ENCODE measurements at regions not wholly inside any gene's neighbourhood (a gene's known extent, or its start where the extent isn't known, plus 50 kb on each side); places are given as distances from the start of the nearest gene placed in this dataset.
"Not testable (repeated sequence)": the region's sequence is repeated elsewhere in the genome, so short reads cannot be mapped to it uniquely, and the experiment has no call there.

- ATAC-seq (no peak), DNase-seq (ENCODE audit: low spot score in 2 of 2) (no peak)
- Mint-ChIP-seq H3K4me3 (no peak overlapping the region), H3K27ac (no peak overlapping the region), H3K9me3 (peaks cover 4% of the 10 kb centered on the region), H3K4me1 (no peaks in the 10 kb centered on the region), H3K36me3 (no peaks in the 10 kb centered on the region)
Observed at GRCh38 chr15:66982250-66982649, 83.2 kb upstream of the SMAD3 start.

- H3K9me3 Mint-ChIP-seq, result peaks cover 4% of the 10 kb centered on the region
- no peaks in the 10 kb centered on the region for H3K4me1 Mint-ChIP-seq
- no peak overlapping the region for H3K4me3 Mint-ChIP-seq
- no peak for ATAC-seq
- H3K27ac Mint-ChIP-seq, result no peak overlapping the region
- DNase-seq (ENCODE audit: low spot score in 2 of 2), result no peak
- no peaks in the 10 kb centered on the region for H3K36me3 Mint-ChIP-seq
Observed at GRCh38 chr15:66982816-66983215, 82.6 kb upstream of the SMAD3 start.

GRCh38 chr15:66985653-66986052 is 79.7 kb upstream of the SMAD3 start:
- no peak for DNase-seq (ENCODE audit: low spot score in 2 of 2)
- Mint-ChIP-seq H3K9me3 (peaks cover 4% of the 10 kb centered on the region), H3K36me3 (no peaks in the 10 kb centered on the region), H3K27ac (no peak overlapping the region), H3K4me3 (no peak overlapping the region), H3K4me1 (no peaks in the 10 kb centered on the region)
- no peak for ATAC-seq

- no peak for ATAC-seq
- H3K9me3 Mint-ChIP-seq, result peaks cover 4% of the 10 kb centered on the region
Observed at GRCh38 chr15:66986951-66987350, 78.5 kb upstream of the SMAD3 start.

GRCh38 chr15:66993090-66993489 is 72.3 kb upstream of the SMAD3 start:
- no peak overlapping the region for H3K27ac Mint-ChIP-seq
- H3K4me3 Mint-ChIP-seq, result no peak overlapping the region
- no peak for ATAC-seq

More at GRCh38 chr15:66986951-66987350, 78.5 kb upstream of the SMAD3 start:
- no peak overlapping the region for H3K4me3 Mint-ChIP-seq
- no peaks in the 10 kb centered on the region for H3K4me1 Mint-ChIP-seq
- no peak overlapping the region for H3K27ac Mint-ChIP-seq
- H3K36me3 Mint-ChIP-seq, result no peaks in the 10 kb centered on the region
- DNase-seq (ENCODE audit: low spot score in 2 of 2), result no peak

GRCh38 chr15:66993874-66994696 is 71.3 kb upstream of the SMAD3 start:
- no peaks in the 10 kb centered on the region for H3K9me3 Mint-ChIP-seq
- H3K27ac Mint-ChIP-seq, result no peak overlapping the region
- H3K36me3 Mint-ChIP-seq, result no peaks in the 10 kb centered on the region
- H3K4me1 Mint-ChIP-seq, result peaks cover 5% of the 10 kb centered on the region
- no peak for DNase-seq (ENCODE audit: low spot score in 2 of 2)
- ATAC-seq, result no peak
- H3K4me3 Mint-ChIP-seq, result no peak overlapping the region

More at GRCh38 chr15:66993090-66993489, 72.3 kb upstream of the SMAD3 start:
- DNase-seq (ENCODE audit: low spot score in 2 of 2), result no peak
- H3K9me3 Mint-ChIP-seq, result no peaks in the 10 kb centered on the region
- H3K36me3 Mint-ChIP-seq, result no peaks in the 10 kb centered on the region
- H3K4me1 Mint-ChIP-seq, result peaks cover 5% of the 10 kb centered on the region

GRCh38 chr15:66994927-66995656 is 70.3 kb upstream of the SMAD3 start:
- no peak overlapping the region for H3K27ac Mint-ChIP-seq
- no peaks in the 10 kb centered on the region for H3K36me3 Mint-ChIP-seq
- H3K9me3 Mint-ChIP-seq, result no peaks in the 10 kb centered on the region
- no peak for ATAC-seq
- no peak overlapping the region for H3K4me3 Mint-ChIP-seq
- peaks cover 5% of the 10 kb centered on the region for H3K4me1 Mint-ChIP-seq
- no peak for DNase-seq (ENCODE audit: low spot score in 2 of 2)

- no peaks in the 10 kb centered on the region for H3K36me3 Mint-ChIP-seq
- H3K4me1 Mint-ChIP-seq, result peaks cover 5% of the 10 kb centered on the region
- ATAC-seq (no peak), DNase-seq (ENCODE audit: low spot score in 2 of 2) (no peak)
- no peak overlapping the region for H3K4me3 Mint-ChIP-seq
- H3K27ac Mint-ChIP-seq, result no peak overlapping the region
- no peaks in the 10 kb centered on the region for H3K9me3 Mint-ChIP-seq
Observed at GRCh38 chr15:66996094-66996493, 69.3 kb upstream of the SMAD3 start.

- Mint-ChIP-seq H3K9me3 (no peaks in the 10 kb centered on the region), H3K4me3 (no peak overlapping the region), H3K36me3 (no peaks in the 10 kb centered on the region), H3K27ac (no peak overlapping the region), H3K4me1 (peaks cover 5% of the 10 kb centered on the region)
- DNase-seq (ENCODE audit: low spot score in 2 of 2), result no peak
- ATAC-seq, result no peak
Observed at GRCh38 chr15:66997212-66997611, 68.2 kb upstream of the SMAD3 start.

- ATAC-seq, H3K27ac Mint-ChIP-seq: not testable (repeated sequence)
Observed at GRCh38 chr15:66998234-66998633, 67.2 kb upstream of the SMAD3 start.

GRCh38 chr15:66999046-66999968 is 66.1 kb upstream of the SMAD3 start:
- Mint-ChIP-seq H3K4me1 (no peaks in the 10 kb centered on the region), H3K9me3 (no peaks in the 10 kb centered on the region), H3K27ac (no peak overlapping the region), H3K36me3 (no peaks in the 10 kb centered on the region), H3K4me3 (no peak overlapping the region)
- DNase-seq (ENCODE audit: low spot score in 2 of 2) (no peak), ATAC-seq (no peak)

More at GRCh38 chr15:66998234-66998633, 67.2 kb upstream of the SMAD3 start:
- not testable (repeated sequence) for H3K9me3 Mint-ChIP-seq; H3K36me3 Mint-ChIP-seq; H3K4me3 Mint-ChIP-seq; DNase-seq (ENCODE audit: low spot score in 2 of 2); H3K4me1 Mint-ChIP-seq

- Mint-ChIP-seq H3K36me3 (no peaks in the 10 kb centered on the region), H3K9me3 (no peaks in the 10 kb centered on the region)
Observed at GRCh38 chr15:67000896-67001295, 64.5 kb upstream of the SMAD3 start.

GRCh38 chr15:67002368-67002767 is 63.0 kb upstream of the SMAD3 start:
- DNase-seq (ENCODE audit: low spot score in 2 of 2), result no peak
- Mint-ChIP-seq H3K4me1 (no peaks in the 10 kb centered on the region), H3K27ac (no peak overlapping the region), H3K9me3 (no peaks in the 10 kb centered on the region), H3K36me3 (no peaks in the 10 kb centered on the region), H3K4me3 (no peak overlapping the region)
- ATAC-seq, result no peak

More at GRCh38 chr15:67000896-67001295, 64.5 kb upstream of the SMAD3 start:
- Mint-ChIP-seq H3K27ac (no peak overlapping the region), H3K4me1 (no peaks in the 10 kb centered on the region), H3K4me3 (no peak overlapping the region)
- DNase-seq (ENCODE audit: low spot score in 2 of 2) (no peak), ATAC-seq (no peak)

- Mint-ChIP-seq H3K27ac (no peak overlapping the region), H3K4me1 (no peaks in the 10 kb centered on the region), H3K36me3 (no peaks in the 10 kb centered on the region), H3K4me3 (no peak overlapping the region), H3K9me3 (no peaks in the 10 kb centered on the region)
- DNase-seq (ENCODE audit: low spot score in 2 of 2), result no peak
- no peak for ATAC-seq
Observed at GRCh38 chr15:67003586-67003985, 61.8 kb upstream of the SMAD3 start.

GRCh38 chr15:67004142-67004541 is 61.3 kb upstream of the SMAD3 start:
- no peak for DNase-seq (ENCODE audit: low spot score in 2 of 2)
- H3K4me1 Mint-ChIP-seq, result no peaks in the 10 kb centered on the region
- H3K4me3 Mint-ChIP-seq, result no peak overlapping the region
- no peak for ATAC-seq
- H3K27ac Mint-ChIP-seq, result no peak overlapping the region
- no peaks in the 10 kb centered on the region for H3K9me3 Mint-ChIP-seq
- H3K36me3 Mint-ChIP-seq, result no peaks in the 10 kb centered on the region

Data from stimulated activated effector memory CD8-positive, alpha-beta T cell treated with anti-CD3 and anti-CD28 coated beads, Interleukin-12 subunit alpha, Interleukin-12 subunit beta, amount 100 ng/mL, for 72 hours (primary cell).